ENCODE measurements at regions not wholly inside any gene's neighbourhood (a gene's known extent, or its start where the extent isn't known, plus 50 kb on each side); places are given as distances from the start of the nearest gene placed in this dataset.

GRCh38 chr9:29826421-29826820 lies 2253.1 kb upstream of the C9orf72 start:
- no peak for TF ChIP-seq POLR2A (IDR thresholded peaks at IDR 0.05; ENCODE audit: control extremely low read depth in 1 of 2, low read depth in 2 of 2, low read length in 2 of 2)
- no peak for TF ChIP-seq SP1 (IDR thresholded peaks at IDR 0.05; ENCODE audit: low read depth, low read length)
- TF ChIP-seq TAF1 (IDR thresholded peaks at IDR 0.05; ENCODE audit: low read depth, low read length) = no peak
- no peak for TF ChIP-seq CBX8 (IDR thresholded peaks at IDR 0.05; ENCODE audit: borderline replicate concordance, low read depth, low read length)
- TF ChIP-seq RFX5 (IDR thresholded peaks at IDR 0.05; ENCODE audit: borderline replicate concordance, low read depth, low read length) = no peak
